HG02973 (cell line): ENCODE measurements at regions not wholly inside any gene's neighbourhood (a gene's known extent, or its start where the extent isn't known, plus 50 kb on each side); places are given as distances from the start of the nearest gene placed in this dataset.
"Not testable (repeated sequence)": the region's sequence is repeated elsewhere in the genome, so short reads cannot be mapped to it uniquely, and the experiment has no call there.

Experiments used
- ATAC-seq: cut with Tn5 transposase; IDR thresholded peaks from one replicate; pipeline ENCODE4 v1.9.1; 2021; ENCODE audit warnings: moderate library complexity; ENCODE audit not compliant: unreplicated experiment

GRCh38 chr12:18008642-18009041, 81.4 kb downstream of the RERGL start:
- no peak for ATAC-seq

- no peak for ATAC-seq
These were observed 90.7 kb downstream of the RERGL start for GRCh38 chr12:17999174-17999801.

- ATAC-seq: peak; percentile 97
These were observed 97.9 kb downstream of the RERGL start for GRCh38 chr12:17992002-17992656.

- ATAC-seq: no peak
These were observed 107.4 kb downstream of the RERGL start for GRCh38 chr12:17982556-17982955.

GRCh38 chr12:17976202-17976601, 113.8 kb downstream of the RERGL start:
- ATAC-seq: no peak

- ATAC-seq: no peak
These were observed 114.2 kb downstream of the RERGL start for GRCh38 chr12:17975763-17976162.

GRCh38 chr12:17975239-17975638, 114.8 kb downstream of the RERGL start:
- ATAC-seq: no peak

GRCh38 chr12:17971850-17972249, 118.1 kb downstream of the RERGL start:
- ATAC-seq: no peak

GRCh38 chr12:17954788-17955187, 135.2 kb downstream of the RERGL start:
- no peak for ATAC-seq

GRCh38 chr12:17950898-17951297, 139.1 kb downstream of the RERGL start:
- no peak for ATAC-seq

GRCh38 chr12:17949558-17950141, 140.3 kb downstream of the RERGL start:
- ATAC-seq: no peak

GRCh38 chr12:17928708-17929366, 161.2 kb downstream of the RERGL start:
- ATAC-seq: no peak

GRCh38 chr12:17918013-17918412, 172.0 kb downstream of the RERGL start:
- no peak for ATAC-seq

GRCh38 chr12:17884581-17884980, 205.4 kb downstream of the RERGL start:
- ATAC-seq: no peak

GRCh38 chr12:17878714-17879113, 211.3 kb downstream of the RERGL start:
- no peak for ATAC-seq

GRCh38 chr12:17875230-17875629, 214.8 kb downstream of the RERGL start:
- no peak for ATAC-seq

GRCh38 chr12:17866802-17867201, 223.2 kb downstream of the RERGL start:
- ATAC-seq: no peak

GRCh38 chr12:17855548-17855947, 234.4 kb downstream of the RERGL start:
- not testable (repeated sequence) for ATAC-seq

GRCh38 chr12:17853054-17853453, 236.9 kb downstream of the RERGL start:
- no peak for ATAC-seq

GRCh38 chr12:17841496-17841895, 248.5 kb downstream of the RERGL start:
- no peak for ATAC-seq

GRCh38 chr12:17829813-17830212, 260.2 kb downstream of the RERGL start:
- ATAC-seq: no peak

- ATAC-seq: no peak
These were observed 271.1 kb downstream of the RERGL start for GRCh38 chr12:17818931-17819330.
